G401 (cell line): ENCODE measurements at regions not wholly inside any gene's neighbourhood (a gene's known extent, or its start where the extent isn't known, plus 50 kb on each side); places are given as distances from the start of the nearest gene placed in this dataset.

Source experiments
- DNase-seq: peaks from one replicate; pipeline ENCODE4 v3.0.0-alpha.2; 2015; ENCODE audit warnings: low spot score
- in situ Hi-C: cut with HindIII; loops from 2 replicates; pipeline ENCODE4 v1.10.0; 2016; ENCODE audit warnings: low sequenced_read_pairs, mixed read lengths

GRCh38 chr14:85300107-85300506, 229.8 kb upstream of the FLRT2 start:
- in situ Hi-C loops, result no loop called here
- no peak for DNase-seq

- DNase-seq, result no peak
- in situ Hi-C loops, result no loop called here
These were observed 228.4 kb upstream of the FLRT2 start for GRCh38 chr14:85301506-85301905.

GRCh38 chr14:85306024-85306423, 223.9 kb upstream of the FLRT2 start:
- in situ Hi-C loops, result no loop called here
- DNase-seq, result no peak

- in situ Hi-C loops, result no loop called here
- DNase-seq, result no peak
These were observed 221.2 kb upstream of the FLRT2 start for GRCh38 chr14:85308531-85309300.

GRCh38 chr14:85310491-85311272, 219.3 kb upstream of the FLRT2 start:
- DNase-seq, result no peak
- in situ Hi-C loops, result no loop called here

- DNase-seq, result no peak
- in situ Hi-C loops, result no loop called here
These were observed 216.3 kb upstream of the FLRT2 start for GRCh38 chr14:85313560-85314207.

- in situ Hi-C loops, result no loop called here
- DNase-seq, result no peak
These were observed 214.7 kb upstream of the FLRT2 start for GRCh38 chr14:85315290-85315689.

- DNase-seq, result no peak
- in situ Hi-C loops, result no loop called here
These were observed 214.1 kb upstream of the FLRT2 start for GRCh38 chr14:85315733-85316290.

GRCh38 chr14:85316701-85317410, 213.1 kb upstream of the FLRT2 start:
- in situ Hi-C loops, result no loop called here
- no peak for DNase-seq

- in situ Hi-C loops, result no loop called here
- DNase-seq, result no peak
These were observed 212.4 kb upstream of the FLRT2 start for GRCh38 chr14:85317491-85318021.

GRCh38 chr14:85319101-85319500, 210.8 kb upstream of the FLRT2 start:
- in situ Hi-C loops, result no loop called here
- DNase-seq, result no peak

GRCh38 chr14:85319998-85320630, 209.8 kb upstream of the FLRT2 start:
- in situ Hi-C loops, result no loop called here
- no peak for DNase-seq

- in situ Hi-C loops, result no loop called here
These were observed 204.6 kb upstream of the FLRT2 start for GRCh38 chr14:85325134-85326017.

GRCh38 chr14:85332401-85332800, 197.5 kb upstream of the FLRT2 start:
- in situ Hi-C loops, result no loop called here
- no peak for DNase-seq

More at GRCh38 chr14:85325134-85326017, 204.6 kb upstream of the FLRT2 start:
- no peak for DNase-seq

- in situ Hi-C loops, result no loop called here
- no peak for DNase-seq
These were observed 196.6 kb upstream of the FLRT2 start for GRCh38 chr14:85333313-85333712.

- no peak for DNase-seq
- in situ Hi-C loops, result no loop called here
These were observed 196.1 kb upstream of the FLRT2 start for GRCh38 chr14:85333841-85334240.

- no peak for DNase-seq
- in situ Hi-C loops, result no loop called here
These were observed 195.6 kb upstream of the FLRT2 start for GRCh38 chr14:85334316-85334715.

GRCh38 chr14:85336257-85336656, 193.7 kb upstream of the FLRT2 start:
- in situ Hi-C loops, result no loop called here
- DNase-seq, result no peak
